Gastrocnemius medialis (tissue), 4 donors: ENCODE measurements at regions not wholly inside any gene's neighbourhood (a gene's known extent, or its start where the extent isn't known, plus 50 kb on each side); places are given as distances from the start of the nearest gene placed in this dataset.

Source experiments
- CTCF ChIP-seq, 5 experiments: fragments of 450-650 bp in 3 of 5; fragments of 200-600 bp in 2 of 5; sonication (generic) in 2 of 5; IDR thresholded peaks in 4 of 5; conservative IDR thresholded peaks in 1 of 5; 1 replicate in 4 of 5; 2 replicates in 1 of 5; pipeline ENCODE4 v1.5.1; 2016 to 2019; ENCODE audit warnings: antibody characterized with exemption in 5 of 5, mild to moderate bottlenecking in 3 of 5, moderate library complexity in 3 of 5
- POLR2A ChIP-seq, 2 donors: fragments of 450-650 bp; IDR thresholded peaks; one replicate each; pipeline ENCODE4 v1.6.1; 2017; ENCODE audit warnings: antibody characterized with exemption in 2 of 2, mild to moderate bottlenecking in 2 of 2, moderate library complexity in 2 of 2

- TF ChIP-seq CTCF (IDR thresholded peaks at IDR 0.05 in 4 of 5, conservative IDR thresholded peaks at IDR 0.05 in 1 of 5), result no peak
- TF ChIP-seq POLR2A (IDR thresholded peaks at IDR 0.05), result no peak
These were observed 1230.7 kb upstream of the ZEB2 start for GRCh38 chr2:145750612-145751011.
